ENCODE measurements at regions not wholly inside any gene's neighbourhood (a gene's known extent, or its start where the extent isn't known, plus 50 kb on each side); places are given as distances from the start of the nearest gene placed in this dataset.
"Not testable (repeated sequence)": the region's sequence is repeated elsewhere in the genome, so short reads cannot be mapped to it uniquely, and the experiment has no call there.

DNA sequence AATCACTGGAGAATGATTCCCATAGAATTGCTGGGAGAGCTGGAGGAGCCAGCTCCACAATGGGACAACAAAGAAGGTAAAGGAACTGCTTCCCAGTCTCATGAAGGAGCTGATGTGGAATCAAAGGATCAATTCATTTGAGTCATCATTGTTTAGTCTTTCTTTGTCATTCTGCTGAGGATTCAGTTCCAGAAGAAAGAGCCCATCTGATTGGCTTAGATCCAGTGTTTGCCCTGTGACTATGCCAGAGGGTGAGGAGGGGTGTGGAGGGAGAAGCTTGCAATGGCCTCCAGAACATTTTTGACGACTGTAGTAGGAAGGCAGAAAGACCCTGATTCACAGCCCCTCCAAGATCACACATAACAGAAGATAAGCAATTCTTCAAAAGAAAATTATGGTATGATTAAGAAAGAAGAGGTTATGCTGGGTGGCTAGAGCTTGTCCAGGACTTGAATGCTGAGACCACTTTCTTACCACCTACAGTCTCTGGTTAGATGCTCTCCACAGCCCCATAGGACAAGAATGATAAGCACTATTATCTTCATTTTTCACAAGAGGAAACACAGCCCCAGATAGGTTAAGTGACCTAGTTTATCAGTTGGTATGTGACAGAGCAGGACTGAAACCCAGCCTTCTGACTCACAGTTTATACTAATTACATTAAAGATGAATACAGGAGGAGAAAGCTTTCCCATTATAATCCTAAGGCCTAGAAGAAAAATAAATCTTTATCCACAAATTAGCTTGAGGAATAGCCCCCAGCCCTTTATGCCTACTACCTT is 363.1 kb downstream of the PRELID2 start:
- FAIRE-seq (no peak), DNase-seq (ENCODE audit: extremely low spot score, insufficient read length, low read depth) (no peak)

- DNase-seq (ENCODE audit: extremely low spot score, insufficient read length, low read depth) (no peak), FAIRE-seq (no peak)
Measured at GRCh38 chr5:145471026-145471425, 364.1 kb downstream of the PRELID2 start.

GRCh38 chr5:145470396-145470979 is 364.7 kb downstream of the PRELID2 start:
- DNase-seq (ENCODE audit: extremely low spot score, insufficient read length, low read depth) (no peak), FAIRE-seq (no peak)

DNA sequence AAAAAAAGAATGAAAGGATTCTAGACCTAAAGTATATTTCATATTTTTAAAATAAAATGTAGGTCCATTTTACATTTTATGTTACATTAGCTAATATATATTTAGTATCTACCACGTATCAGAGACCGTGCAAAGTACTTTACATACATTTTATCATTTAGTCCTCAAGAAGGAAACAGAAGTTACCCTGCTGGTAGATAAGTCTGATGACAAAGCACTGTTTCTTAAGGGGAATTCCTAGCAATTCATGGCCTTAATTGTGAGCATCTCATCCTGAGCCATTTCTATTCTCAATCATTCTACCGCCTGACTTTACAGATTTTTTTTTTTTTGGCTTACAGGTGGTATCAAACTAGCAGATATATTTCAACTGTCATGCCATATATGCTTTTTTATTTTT is 367.7 kb downstream of the PRELID2 start:
- FAIRE-seq: no peak

DNA sequence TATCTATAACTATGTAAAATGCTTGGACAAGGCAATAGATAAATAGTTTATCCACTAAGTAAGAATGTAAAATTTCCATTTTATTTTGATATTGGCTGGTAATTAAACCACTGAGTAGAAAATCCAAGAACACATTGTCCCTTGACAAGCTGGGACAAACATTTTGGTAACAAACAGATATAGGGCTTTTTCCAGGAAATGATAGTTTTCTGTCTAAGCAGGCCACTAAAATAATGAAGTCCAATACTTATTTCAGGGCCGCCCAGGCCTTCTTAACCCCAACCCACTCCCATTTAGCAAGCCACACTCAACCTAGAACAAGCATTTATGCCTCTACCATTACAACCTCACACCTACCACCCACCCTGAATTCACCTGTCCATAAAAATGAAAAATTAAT is 368.6 kb downstream of the PRELID2 start:
- FAIRE-seq: no peak

More for the DNA sequence above, 367.7 kb downstream of the PRELID2 start:
- no peak for DNase-seq (ENCODE audit: extremely low spot score, insufficient read length, low read depth)

GRCh38 chr5:145465474-145466263 is 369.5 kb downstream of the PRELID2 start:
- no peak for DNase-seq (ENCODE audit: extremely low spot score, insufficient read length, low read depth)

More for the DNA sequence above, 368.6 kb downstream of the PRELID2 start:
- DNase-seq (ENCODE audit: extremely low spot score, insufficient read length, low read depth): no peak

DNA sequence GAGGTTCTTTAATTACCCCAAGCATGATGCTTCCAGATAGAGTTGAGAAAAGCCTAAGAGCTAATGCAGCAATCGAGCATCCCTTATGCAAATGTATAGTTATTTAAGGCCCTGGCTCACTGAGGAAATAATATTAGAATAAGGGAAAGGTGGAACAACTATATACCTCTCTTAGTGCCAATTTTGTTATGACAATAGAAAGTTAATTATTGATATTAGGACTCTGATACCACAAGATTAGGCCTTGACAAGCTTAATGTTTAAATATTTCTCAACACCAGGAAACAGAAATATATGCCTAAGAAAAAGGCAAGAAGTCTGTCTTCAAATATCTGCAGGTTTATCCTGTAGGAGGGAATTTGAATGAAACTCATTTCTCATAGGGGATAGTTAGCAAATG is 371.0 kb downstream of the PRELID2 start:
- FAIRE-seq (no peak), DNase-seq (ENCODE audit: extremely low spot score, insufficient read length, low read depth) (no peak)

More at GRCh38 chr5:145465474-145466263, 369.5 kb downstream of the PRELID2 start:
- no peak for FAIRE-seq

- FAIRE-seq (no peak), DNase-seq (ENCODE audit: extremely low spot score, insufficient read length, low read depth) (no peak)
Measured at GRCh38 chr5:145463634-145464033, 371.5 kb downstream of the PRELID2 start.

GRCh38 chr5:145462525-145462924 is 372.6 kb downstream of the PRELID2 start:
- no peak for FAIRE-seq
- DNase-seq (ENCODE audit: extremely low spot score, insufficient read length, low read depth): no peak

DNA sequence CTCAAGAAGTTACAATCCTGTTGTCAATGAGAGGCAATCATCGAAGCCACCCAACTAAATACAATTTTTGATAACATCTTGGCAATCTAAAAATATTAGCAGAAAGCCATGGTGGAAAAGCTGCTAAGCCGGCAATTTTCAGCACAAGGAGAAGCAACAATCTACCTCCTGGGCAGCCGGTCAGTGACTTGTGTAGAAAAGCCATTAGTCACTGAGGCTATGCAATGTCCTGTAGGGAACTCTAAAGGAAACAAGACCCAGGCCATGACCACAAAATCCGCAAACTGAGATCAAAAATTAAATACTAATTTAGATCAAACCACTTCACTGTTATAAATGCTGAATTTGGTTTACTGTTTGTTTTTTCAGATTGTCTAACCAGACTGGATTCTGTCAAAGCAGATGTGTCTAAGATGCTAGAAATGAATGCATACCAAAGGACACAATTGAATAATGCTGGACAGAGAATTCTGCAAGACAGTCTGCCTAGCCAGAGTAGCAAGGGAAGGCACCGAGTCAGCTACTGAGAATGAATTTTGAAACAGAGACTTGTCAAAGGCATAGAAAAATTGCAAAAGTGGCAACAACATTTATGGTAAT is 384.8 kb downstream of the PRELID2 start:
- DNase-seq (ENCODE audit: extremely low spot score, insufficient read length, low read depth) (no peak), FAIRE-seq (no peak)

- FAIRE-seq (no peak), DNase-seq (ENCODE audit: extremely low spot score, insufficient read length, low read depth) (no peak)
Measured at GRCh38 chr5:145449794-145450193, 385.3 kb downstream of the PRELID2 start.

DNA sequence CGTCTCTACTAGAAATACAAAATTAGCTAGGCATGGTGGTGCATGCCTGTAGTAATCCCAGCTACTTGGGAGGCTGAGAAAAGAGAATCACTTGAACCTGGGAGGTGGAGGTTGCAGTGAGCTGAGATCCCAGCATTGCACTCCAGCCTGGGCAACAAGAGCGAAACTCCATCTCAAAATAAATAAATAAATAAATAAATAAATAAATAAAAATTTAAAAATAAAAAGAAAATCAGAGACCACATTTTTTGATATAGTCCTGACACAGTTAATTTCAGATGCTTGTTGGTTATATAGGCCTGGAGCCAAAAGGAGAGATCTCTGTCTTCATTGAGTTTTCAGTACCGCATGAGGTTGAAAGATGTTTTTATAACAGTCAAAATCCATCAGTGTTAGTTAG is 388.3 kb downstream of the PRELID2 start:
- FAIRE-seq; DNase-seq (ENCODE audit: extremely low spot score, insufficient read length, low read depth): not testable (repeated sequence)

DNA sequence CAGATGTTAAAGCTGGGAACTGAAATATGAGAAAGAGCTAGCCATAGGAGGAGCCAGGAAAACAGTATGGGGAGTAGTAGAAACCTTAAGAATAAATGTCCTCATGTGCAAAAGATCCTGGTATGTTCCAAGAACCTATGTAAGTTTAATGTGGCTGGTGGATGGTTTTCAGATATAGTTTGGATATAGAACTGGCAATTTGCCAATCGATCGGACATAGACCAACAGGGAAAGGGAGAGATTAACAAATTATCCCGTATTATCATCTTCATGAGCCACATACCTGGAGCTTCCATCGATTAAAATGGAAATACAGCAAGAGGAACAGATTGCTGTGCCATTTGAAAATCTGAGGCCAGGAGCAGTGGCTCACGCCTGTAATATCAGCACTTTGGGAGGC is 388.7 kb downstream of the PRELID2 start:
- DNase-seq (ENCODE audit: extremely low spot score, insufficient read length, low read depth) (no peak), FAIRE-seq (no peak)

DNA sequence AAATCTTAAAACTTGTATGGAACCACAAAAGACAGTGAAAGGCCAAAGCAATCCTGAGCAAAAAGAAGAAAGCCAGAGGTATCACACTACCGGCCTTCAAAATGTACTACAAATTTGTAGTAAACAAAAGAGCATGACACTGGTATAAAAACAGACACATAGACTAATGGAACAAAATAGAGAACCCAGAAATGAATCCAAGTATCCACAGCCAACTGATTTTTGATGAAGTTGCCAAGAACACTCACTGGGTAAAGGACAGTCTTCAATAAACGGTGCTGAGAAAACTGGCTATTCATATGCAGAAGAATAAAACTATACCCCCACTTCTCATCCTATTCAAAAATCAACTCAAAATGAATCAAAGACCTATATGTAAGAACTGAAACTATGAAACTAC is 390.1 kb downstream of the PRELID2 start:
- DNase-seq (ENCODE audit: extremely low spot score, insufficient read length, low read depth): no peak

GRCh38 chr5:145443964-145444363 is 391.2 kb downstream of the PRELID2 start:
- no peak for FAIRE-seq
- DNase-seq (ENCODE audit: extremely low spot score, insufficient read length, low read depth): no peak

More for the DNA sequence above, 390.1 kb downstream of the PRELID2 start:
- FAIRE-seq: no peak

DNA sequence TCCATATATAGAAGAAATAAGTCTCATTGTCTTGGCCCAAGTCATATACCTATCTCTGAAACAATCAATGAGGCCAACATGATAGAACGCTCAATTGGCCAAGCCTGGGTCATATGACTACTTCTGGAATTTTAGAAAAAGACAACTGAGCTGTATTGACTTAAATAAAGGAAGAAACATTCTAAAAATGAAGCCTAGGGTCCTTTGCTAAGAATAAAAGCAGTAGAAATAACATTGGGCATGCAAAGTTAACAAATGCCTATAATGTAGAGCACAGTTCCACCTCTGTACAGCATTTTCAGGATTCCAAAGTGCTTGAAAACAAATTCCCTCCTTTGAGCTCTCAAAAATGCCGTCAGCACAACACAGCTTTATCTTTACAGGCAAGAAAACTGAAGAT is 391.8 kb downstream of the PRELID2 start:
- FAIRE-seq (no peak), DNase-seq (ENCODE audit: extremely low spot score, insufficient read length, low read depth) (no peak)

- FAIRE-seq; DNase-seq (ENCODE audit: extremely low spot score, insufficient read length, low read depth): not testable (repeated sequence)
Measured at GRCh38 chr5:145442661-145443060, 392.5 kb downstream of the PRELID2 start.

DNA sequence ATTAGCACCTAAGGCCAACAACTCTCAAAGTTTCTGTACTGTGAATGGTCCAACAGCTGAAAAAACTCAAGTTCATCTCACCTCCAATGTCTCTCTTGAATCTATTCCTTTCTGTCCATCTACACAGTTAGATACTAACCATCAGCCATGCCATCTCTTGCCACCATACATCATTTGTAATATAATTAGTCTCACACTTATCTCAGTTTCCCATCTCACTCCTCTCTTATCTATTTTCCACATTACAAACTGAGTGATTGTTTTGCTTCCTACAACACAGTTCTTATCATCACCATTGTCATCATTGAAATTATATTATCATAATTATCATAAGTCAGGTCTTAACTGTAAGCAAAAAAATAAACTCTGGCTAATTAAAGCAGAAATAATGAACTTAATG is 393.9 kb downstream of the PRELID2 start:
- no peak for DNase-seq (ENCODE audit: extremely low spot score, insufficient read length, low read depth)
- no peak for FAIRE-seq

- DNase-seq (ENCODE audit: extremely low spot score, insufficient read length, low read depth) (no peak), FAIRE-seq (no peak)
Measured at GRCh38 chr5:145437627-145438026, 397.5 kb downstream of the PRELID2 start.

GRCh38 chr5:145433077-145433476 is 402.1 kb downstream of the PRELID2 start:
- DNase-seq (ENCODE audit: extremely low spot score, insufficient read length, low read depth): no peak
- FAIRE-seq: no peak
